Inferior parietal cortex (tissue), 1 donor: ENCODE measurements at regions not wholly inside any gene's neighbourhood (a gene's known extent, or its start where the extent isn't known, plus 50 kb on each side); places are given as distances from the start of the nearest gene placed in this dataset.

Experiments used
- DNase-seq: peaks from one replicate; pipeline ENCODE4 v3.0.0-alpha.2; 2016; ENCODE audit errors: extremely low spot score

DNA sequence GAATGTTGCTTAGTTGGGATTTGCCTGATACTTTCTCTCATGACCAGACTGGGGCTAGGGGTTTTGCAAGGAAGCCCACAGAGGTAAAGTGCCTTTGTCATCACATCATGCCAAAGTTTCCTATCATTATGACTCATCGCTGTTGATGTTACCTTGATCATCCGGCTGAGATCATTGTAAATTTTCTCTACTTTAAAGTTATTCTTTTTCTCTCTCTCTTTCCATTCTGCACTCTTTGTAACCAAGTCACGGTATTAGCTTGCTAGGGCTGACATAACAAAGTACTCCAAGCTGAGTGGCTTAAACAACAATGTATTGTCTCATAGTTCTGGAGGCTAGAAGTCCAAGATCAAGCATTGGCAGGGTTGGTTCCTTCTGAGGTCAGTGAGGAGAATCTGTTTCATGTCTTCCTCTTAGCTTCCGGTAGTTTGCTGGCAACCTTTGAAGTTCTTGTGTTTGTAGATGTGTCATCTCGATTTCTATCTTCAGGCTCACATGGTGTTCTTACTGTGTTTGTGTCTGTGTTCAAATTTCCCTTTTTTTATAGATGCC lies 113.0 kb downstream of the DTHD1 start:
- DNase-seq, result no peak

DNA sequence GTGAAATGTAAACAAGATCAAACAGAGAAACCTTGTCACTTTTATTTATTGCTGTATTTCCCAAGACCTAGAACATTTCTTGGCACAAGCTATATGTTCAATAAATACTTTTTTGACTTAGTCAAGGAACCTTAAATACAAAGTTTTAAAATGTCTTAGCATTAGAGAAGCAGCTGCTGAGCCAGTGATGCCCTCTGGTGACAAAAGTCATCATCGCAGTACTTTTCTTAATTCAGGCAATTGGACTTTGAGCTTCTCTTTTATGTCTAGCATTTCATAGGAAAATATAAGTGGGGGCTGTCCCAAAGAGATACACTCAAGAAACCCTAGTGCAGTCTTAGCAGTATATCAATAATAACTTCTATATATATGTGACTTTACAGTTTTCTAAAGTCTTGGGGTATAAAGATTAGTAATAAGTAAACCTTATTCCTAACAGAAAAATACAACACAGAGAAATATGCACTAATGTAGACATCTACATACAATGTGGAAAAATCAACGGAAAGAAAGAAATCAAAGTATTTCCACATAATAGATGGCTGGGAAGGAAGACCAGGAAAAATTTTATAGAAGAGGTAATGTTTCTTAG lies 118.4 kb downstream of the DTHD1 start:
- peak; percentile 80 for DNase-seq

DNA sequence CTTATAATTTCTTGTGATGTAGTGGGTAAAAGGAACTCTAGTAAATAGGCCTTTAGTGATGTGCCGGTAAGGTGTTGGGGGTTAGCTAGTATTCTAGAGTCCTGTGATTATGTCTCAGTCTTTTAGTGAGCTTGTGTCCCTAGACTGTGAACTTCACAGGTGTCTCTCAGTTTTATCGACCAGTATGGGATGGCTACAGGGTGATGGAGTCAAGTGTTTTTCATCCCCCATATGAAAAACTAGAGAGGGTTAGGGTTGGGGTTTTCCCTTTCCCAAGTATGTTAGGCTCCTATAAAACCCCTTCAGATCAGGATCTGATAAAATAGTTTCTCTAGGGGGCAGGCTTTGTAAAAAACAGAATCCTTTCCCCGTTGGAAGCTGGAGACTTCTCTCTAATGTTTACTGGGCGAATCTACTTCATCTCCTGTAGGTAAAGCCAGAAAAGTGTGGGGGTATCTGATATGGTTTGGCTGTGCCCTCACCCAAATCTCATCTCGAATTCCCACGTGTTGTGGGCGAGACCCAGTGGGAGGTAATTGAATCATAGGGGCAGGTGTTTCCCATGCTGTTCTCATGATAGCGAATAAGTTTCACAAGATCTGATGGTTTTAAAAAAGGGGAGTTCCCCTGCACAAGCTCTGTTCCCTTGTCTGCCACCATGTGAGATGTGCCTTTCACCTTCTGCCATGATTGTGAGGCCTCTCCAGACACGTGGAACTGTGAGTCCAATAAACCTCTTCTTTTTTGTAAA lies 120.8 kb downstream of the DTHD1 start:
- no peak for DNase-seq

DNA sequence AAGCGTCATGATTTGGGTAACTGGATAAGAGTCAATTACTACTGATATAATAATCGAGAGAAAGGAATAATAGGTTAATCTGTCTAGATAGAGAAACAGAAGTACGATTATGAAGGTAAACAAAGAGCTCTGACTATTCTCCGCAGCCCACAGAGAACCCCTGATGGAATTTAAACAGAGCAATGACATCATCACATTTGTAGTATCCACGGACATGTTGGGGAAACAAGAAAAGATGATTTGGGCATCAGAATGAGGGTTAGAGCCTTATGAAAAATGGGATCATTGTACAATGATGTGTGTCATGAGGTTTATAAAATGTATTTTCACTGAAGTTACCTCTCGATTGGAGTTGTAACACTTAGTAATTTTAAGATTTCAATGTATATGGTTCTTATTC lies 129.9 kb downstream of the DTHD1 start:
- DNase-seq, result no peak

DNA sequence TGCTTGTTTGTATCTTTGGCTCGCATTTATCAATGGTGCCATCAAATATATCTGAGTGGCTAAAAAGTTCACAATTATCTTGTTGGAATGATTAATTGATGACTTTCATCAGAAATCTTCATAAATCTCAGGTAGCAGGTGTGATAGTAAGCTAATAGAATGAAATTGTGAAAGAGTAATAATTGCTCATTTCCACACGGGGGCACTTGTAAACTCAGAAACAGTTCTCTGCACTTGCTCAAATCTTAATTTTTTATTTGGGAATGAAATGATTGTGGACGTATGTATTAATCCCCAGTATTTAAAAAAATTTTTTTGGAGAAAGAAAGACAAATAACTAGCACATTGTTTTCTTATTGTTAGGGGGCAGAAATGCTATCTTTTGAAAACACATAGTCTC lies 132.8 kb downstream of the DTHD1 start:
- peak; percentile 55 for DNase-seq

DNA sequence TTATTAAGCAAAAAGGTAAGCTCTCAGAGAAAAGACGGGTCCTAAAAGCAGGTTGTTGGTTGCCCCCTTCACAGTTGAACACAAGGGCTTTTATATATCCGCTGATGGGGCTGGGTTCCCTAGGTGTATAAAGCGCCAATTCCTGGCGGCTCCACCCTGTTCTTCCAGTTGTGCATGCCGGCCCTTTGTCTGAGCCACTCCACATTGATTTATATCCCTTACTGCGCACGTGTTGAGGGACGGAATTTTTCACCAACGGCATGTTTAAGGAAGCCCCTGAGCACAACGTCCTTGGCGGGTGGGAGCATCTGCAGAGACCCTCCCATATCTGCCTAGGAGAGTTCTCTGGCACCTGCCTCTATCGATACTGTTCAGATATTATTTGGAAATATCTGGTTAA lies 135.7 kb downstream of the DTHD1 start:
- no peak for DNase-seq

DNA sequence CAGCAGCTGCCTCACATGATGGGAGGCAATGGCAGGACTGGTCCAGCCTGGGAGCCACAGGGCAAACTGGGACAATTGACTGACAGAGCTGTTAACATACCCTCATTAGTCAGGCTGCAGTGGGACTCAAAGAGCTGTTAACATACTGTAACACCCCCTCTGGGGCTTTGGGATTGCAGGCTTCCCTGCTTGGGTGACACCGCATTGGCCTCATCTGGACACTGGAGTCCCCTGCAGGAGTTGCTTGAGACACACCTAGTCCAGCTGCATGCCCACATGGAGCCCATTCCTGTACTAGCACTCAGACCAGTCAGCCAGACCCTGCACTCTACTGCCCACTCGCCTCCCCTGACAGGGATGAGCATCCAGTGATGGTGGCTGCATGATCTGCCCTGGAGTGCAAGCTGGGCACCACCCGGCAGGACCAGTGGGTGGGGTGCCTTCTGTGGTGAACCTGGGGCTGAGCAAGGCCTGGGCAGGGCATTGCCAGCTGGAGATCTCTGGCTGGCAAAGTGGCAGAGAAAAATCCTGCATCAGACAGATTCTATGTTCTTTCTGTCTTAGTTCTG lies 138.8 kb downstream of the DTHD1 start:
- no peak for DNase-seq

DNA sequence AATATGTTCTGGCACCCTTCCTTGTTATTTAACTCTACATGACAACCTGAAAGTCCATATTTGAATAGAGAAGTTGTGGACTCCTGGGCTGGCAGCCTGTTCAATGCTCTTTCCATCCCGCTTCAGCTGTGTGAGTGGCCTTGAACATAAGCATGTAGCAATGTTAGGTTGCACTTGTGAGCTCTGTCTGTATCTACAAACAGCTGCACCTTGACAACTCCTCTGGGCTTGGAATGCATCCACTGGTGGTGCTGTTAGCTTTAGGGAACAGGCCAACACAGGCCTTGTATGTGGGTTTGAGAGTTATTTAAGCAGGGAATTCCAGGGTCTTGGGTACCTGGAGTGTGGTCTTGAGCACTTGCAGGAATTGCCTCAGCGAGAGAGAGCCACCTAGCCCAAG lies 141.2 kb downstream of the DTHD1 start:
- DNase-seq, result no peak

DNA sequence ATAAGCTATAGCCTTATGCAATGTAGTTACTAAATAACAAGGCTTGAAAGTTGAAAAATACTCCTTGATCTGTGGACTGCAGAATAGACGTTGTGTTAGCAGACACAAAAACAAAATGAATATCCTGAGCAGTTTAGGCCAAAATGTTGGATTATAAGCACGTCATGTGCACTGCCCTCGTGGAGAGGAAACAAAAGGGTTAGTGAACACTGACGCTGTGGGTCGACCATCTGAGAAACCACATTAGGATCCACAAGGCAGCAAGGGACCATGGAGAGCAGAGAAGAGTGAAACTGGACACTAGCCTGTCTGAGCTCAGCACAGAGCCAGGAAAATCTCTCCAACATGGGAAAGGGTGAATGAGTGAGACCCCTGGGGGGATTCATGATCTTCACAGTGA lies 145.3 kb downstream of the DTHD1 start:
- no peak for DNase-seq

DNA sequence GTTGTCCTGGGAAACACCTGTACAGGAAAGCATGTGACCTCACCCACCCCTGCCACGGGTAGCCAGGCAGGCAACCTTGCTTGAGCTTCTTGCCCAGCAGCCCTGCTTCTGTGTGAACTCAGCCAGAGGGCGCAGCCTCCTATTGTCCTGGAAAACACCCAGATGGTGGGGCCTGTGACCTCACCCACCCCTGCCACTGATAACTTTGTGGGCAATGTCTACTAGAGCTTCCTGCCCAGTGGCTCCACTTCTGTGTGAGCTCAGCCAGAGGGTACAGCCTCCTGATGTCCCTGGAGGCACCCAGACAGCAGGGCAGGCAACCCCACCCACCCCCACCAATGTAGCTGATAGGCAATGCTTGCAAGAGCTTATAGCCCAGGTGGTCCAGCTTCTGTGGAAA lies 146.3 kb downstream of the DTHD1 start:
- no peak for DNase-seq

DNA sequence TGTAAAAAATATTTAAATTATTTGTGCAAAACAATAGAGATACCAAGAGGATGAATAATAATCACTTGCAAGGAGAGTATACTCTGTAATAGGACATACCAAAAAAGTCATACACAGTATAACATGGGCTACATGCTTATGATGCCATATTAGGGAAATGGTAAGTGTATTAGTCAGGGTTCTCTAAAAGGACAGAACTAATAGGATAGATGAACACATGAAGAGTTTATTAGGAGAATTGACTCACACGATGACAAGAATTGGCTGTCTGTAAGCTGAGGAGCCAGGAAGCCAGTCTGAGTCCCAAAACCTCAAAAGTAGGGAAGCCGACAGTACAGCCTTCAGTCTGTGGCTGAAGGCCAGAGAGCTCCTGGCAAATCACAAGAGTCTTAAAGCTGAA lies 151.2 kb downstream of the DTHD1 start:
- DNase-seq, result no peak

DNA sequence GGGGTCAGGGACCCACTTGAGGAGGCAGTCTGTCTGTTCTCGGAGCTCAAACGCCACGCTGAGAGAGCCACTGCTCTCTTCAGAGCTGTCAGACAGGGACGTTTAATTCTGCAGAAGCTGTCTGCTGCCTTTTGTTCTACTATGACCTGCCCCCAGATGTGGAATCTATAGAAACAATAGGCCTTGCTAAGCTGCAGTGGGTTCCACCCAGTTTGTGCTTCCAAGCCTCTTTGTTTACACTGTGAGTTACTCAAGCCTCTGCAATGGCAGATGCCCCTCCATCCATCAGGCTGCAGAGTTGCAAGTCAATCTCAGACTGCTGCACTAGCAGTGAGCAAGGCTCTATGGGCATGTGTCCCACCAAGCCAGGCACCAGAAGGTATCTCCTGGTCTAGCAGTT lies 158.1 kb downstream of the DTHD1 start:
- DNase-seq, result no peak

DNA sequence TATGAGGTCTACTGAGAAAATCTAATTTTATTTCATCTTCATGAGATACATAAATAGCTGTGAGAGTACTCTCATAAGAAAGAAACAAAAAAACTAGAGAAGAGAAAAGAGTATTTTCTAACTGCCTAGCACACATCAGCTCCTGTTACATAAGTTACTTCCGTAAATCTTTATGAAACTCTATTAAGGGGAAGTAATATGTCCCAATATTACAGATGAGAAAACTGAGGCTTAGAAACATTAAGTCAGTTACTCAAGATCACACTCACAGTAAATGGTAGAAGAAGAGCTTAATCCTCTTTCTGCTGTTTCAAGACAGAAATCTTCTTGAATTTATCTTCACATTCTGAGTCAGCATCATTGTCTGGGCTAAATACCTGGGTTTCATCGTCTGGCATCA lies 164.1 kb downstream of the DTHD1 start:
- no peak for DNase-seq

DNA sequence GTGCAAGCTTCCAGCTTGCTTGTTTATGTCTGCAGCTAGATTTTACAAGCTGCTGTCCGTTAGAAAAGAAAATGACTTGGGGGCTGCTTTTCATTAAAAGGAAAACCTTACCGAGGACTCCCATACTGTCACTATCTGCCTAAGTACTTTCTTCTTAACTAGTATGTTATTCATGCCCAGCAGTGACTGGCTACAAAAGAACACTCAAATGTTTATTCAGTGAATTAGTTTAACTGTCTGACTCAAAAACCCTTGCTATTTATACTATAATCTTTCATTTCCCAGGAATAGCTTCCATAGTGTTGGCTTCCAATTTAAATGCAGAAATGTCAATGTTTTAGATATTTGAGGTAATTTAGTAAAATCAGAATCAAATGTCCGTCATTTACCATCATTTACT lies 164.9 kb downstream of the DTHD1 start:
- no peak for DNase-seq

DNA sequence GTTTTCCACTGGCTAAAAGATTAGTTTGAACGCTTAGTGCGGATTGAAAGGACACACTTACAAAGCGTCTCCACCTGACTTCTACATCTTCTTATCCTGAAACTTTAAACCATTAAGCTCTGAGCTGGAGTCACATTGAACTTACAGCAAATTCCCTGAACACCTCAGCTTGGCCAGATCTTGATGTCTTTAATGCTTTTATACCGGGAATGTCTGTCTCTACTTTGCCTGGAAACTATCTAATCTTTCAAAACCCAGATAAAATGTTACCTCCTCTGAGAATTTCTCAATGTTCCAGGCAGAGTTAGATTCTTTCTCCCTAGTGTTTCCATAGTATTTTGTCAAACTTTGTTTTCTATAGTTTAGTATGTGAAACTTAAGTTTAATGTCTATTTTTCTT lies 179.9 kb downstream of the DTHD1 start:
- DNase-seq, result no peak

DNA sequence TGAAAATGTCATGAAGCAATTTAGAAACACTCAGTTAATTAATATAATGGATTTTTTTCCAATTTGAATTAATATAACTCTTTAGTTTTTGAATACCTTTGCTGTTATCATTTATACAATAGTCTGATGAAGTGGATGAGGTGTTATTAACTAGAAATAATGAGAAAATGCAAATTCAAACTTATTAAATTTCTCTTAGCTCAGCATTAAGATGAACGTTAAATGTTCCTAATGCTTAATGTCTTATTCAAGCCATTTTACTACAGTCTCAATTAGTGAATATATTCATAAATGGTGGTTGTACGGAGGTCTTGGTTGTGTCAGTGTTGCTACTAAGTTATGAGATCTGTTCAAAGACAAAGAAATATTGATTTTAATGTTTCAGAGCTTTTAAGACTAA lies 186.3 kb downstream of the DTHD1 start:
- DNase-seq, result no peak

DNA sequence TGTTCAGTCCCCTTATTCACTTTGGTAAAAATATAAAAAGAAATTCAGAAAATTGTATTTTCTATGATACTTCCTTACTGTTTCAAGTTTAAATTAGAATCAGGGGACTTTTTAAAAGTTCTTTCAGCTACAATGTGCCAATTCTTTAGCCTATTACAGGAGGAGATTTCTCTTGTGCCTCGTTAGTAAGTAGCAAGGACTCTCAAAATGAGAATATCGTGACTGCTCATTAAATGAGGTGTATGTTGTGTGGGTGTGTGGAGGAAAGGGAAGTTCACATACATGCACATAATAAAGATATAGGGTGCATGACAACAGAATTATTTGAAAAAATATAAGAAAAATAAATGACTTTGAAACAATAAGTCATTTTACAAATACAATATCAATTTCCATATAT lies 190.5 kb downstream of the DTHD1 start:
- no peak for DNase-seq

DNA sequence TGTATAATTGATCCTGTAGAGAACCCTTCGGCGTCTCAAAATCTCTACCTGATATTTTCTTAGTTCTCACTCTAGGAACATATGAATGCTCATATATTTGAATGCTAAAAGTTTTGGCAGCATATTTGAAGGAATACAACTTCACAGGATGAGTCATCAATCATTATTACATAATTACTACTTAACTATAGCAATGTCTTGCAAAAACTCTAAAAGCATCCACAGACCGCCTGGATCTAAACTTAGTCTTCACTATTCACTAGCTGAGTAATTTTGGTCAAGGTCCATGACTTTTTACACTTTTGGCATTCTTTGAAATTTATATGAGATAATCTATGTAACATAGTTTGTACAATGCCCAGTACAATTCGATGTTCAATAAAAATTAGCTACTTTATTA lies 194.7 kb downstream of the DTHD1 start:
- no peak for DNase-seq

DNA sequence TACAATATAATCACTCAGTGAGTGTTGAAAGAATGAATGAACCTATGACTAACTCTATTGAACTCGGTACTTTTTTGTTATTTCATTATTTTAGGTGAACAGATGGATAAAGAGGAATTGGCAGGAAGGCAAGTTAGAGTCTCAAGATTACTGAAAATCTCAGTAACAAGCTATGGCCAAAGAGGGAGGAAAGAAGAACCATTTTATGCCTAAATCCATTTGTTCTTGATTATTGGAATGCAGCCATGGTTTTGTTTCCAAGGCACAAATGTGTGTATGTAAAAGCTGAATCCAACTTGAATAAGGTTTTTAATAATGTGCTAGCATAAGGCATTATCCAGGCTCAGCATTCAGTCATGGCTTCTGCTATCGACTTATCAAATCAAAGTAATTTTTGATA lies 196.4 kb downstream of the DTHD1 start:
- peak; percentile 29 for DNase-seq

DNA sequence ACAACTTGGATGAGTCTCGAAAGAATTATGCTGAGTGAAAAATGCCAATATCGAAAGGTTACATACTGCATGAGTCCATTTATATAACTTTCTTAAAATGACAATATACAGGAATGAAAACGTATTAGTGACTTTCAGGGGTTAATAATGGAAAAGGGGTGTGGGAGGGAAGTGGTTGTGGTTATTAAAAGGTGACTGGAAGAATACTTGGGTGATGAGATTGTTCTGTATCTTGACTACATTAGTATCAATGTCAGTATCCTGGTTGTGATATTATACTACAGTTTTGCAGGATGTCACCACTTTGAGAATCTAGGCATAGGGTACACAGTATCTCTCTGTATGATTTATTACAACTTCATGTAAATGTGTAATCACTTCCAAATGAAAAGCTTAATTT lies 204.5 kb downstream of the DTHD1 start:
- no peak for DNase-seq

DNA sequence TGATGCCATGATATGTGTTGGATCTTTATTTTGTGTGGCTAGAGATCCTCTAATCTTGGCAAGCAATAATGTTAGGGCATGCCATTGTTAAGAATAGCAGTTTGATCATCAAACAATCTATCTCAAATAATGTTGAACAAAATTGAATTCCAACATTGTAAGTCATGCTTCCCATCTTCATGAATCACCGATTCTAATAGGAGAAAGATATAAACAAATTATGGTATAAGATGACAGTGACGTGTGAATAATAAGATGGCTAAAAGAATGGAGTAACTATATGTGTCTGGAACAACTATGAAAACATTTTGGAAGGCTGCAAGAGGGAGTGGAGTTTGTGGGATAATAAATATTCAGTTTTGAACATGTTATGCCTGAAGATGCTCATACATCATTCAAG lies 208.4 kb downstream of the DTHD1 start:
- no peak for DNase-seq

DNA sequence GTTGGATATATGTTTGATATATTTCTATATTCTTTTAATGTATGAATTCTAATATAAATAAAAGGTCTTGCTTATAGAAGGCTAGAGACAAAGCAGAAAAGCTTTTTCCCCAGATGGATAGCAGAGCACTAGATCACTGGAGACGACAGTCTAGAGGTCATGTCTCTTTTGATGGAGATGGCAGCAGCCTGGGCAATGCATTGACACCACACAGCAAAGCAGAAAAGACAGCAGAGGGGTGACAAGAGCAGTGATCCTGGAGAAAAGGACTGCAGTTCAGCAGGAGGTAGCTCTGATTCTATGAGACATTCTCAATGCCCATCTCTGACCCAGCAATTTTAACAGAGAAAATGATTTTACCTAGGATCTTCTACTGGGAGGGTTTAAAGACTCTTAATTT lies 210.6 kb downstream of the DTHD1 start:
- no peak for DNase-seq

DNA sequence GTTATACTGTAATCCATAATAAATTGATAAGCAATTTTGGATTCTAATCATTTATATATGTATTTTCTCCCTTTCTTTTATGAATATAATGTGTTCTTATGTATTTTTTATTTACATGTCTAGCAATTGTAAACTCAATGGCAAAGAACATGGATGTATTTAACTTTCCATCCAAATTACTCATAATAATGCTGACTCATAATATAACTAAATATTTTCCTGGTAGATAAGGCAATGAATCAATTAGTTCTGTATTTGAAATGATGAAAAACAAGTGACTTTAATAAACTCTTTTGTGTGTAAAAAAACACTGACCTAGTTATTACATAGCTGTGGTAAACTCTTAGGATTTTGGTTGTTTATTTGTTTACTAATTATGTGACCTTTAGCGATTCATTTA lies 211.2 kb downstream of the DTHD1 start:
- no peak for DNase-seq
